ENCODE measurements at regions not wholly inside any gene's neighbourhood (a gene's known extent, or its start where the extent isn't known, plus 50 kb on each side); places are given as distances from the start of the nearest gene placed in this dataset.
"Not testable (repeated sequence)": the region's sequence is repeated elsewhere in the genome, so short reads cannot be mapped to it uniquely, and the experiment has no call there.

DNA sequence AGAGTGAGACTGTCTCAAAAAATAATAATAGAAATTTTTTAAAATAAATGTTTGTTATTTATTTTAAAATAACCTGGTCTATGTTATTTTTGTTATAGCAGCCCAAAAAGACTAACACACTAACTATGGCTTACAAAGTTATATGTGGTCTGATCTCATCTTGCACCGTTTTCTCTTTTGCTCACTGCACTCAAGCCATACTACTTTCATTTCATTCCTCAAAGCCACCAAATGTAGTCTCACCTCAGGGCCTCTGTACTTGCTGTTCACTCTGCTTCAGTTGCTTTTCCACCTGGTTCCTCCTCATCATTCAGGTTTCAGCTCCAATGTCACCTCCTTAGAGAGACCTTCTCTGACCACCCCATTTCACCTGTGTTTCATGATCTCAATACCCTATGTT lies 55.2 kb upstream of the MDM1 start:
- no peak for DNase-seq

DNA sequence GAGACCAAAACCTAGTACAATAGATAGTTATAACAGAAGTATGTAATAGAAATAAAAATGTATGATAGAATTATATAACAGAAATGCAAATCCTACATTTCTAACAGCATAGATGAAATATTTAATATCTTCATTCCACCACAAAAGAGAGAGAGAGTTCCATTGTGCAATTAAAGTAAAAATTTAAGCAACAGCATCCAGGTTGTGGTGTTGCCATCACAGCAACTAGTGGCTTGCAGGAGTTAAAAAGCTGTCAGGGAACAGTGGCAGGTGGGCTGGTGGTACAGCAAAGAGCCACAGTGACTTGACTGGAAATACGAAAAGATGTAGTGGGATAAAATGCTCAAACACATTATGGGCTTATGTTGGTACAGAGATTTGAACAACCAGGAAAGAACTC lies 57.1 kb upstream of the MDM1 start:
- no peak for DNase-seq

DNA sequence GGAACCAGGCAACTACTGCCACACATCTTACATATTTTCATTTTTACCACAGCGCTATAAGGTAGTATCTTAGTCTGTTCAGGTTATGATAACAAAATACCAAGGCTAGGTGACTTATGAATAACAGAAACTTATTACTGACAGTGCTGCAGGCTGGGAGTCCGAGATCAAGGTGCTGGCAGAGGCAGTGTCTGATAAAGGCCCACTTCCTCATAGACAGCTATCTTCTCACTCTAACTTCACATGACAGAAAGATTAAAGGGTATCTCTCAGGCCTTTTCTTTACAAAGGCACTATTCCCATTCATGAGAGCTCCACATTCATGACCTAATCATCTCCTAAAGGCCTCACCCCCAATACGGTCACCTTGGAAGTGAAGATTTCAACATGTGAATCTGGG lies 59.8 kb upstream of the MDM1 start:
- DNase-seq: no peak

DNA sequence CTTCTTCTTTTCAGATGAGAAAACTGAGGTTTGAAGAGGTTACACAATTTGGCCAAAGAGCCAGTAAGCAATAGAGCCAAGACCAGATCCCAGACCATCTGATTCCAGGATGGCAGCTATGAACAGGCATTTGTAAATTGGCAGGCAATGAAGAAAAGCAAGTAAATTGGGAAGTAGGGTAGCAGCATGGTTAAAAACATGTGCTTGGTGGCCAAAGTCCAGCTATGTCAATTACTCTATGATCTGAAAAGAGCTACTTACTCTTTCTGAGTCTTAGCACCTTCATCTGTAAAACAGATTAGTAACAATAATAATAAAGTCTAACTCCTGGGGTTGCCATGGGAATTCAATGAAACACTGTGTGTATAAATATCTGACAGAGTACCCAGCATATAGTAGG lies 60.2 kb upstream of the MDM1 start:
- DNase-seq: no peak

DNA sequence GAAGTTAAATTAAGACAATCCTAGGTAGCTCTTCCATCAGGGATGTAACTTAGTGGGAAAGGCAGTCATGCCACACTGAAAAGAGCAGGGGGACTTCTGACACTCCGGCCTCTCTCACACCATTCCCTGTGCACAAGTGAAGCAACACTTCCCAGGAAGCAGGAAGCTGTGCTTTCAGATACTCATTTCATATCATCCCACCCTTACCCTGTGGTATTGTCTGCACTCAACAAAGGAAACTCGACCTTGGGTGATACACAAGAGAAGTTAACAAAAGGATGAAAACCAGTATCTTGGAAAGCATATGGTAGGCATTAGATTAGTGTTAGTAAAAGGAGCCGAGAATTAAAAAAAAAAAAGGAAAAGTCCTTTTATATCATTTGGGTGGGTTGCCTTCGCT lies 61.3 kb upstream of the MDM1 start:
- no peak for DNase-seq

- no peak for DNase-seq
These were observed 65.5 kb upstream of the MDM1 start for GRCh38 chr12:68397566-68398158.

GRCh38 chr12:68398689-68399088 lies 66.5 kb upstream of the MDM1 start:
- not testable (repeated sequence) for DNase-seq

GRCh38 chr12:68400226-68400829 lies 68.2 kb upstream of the MDM1 start:
- no peak for DNase-seq

DNA sequence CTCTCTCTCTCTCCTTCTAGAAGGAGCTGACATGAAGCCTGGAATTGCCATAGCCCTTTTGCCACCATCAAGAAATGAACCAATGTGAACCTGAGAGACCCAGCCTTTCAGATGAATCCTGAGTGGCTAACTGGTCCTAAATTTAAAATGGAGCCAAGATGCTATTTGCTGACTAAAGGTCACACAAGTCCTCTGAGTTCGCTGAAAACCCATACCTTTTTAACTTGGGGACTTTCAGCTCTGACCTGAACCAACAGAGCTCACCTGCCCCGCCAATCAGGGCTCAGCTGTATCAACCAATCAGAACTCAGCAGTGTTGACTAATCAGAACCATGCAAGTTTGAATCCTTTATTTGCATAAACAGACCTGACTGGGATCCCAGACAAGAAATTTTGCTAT lies 70.3 kb upstream of the MDM1 start:
- no peak for DNase-seq

GRCh38 chr12:68403296-68403695 lies 71.1 kb upstream of the MDM1 start:
- DNase-seq: no peak

- no peak for DNase-seq
These were observed 71.5 kb upstream of the MDM1 start for GRCh38 chr12:68403711-68404110.

- no peak for DNase-seq
These were observed 73.2 kb upstream of the MDM1 start for GRCh38 chr12:68405343-68405781.

GRCh38 chr12:68406134-68406576 lies 74.0 kb upstream of the MDM1 start:
- peak in 47 of 51 donors; percentile 1 to 83 (median 46) for DNase-seq

- DNase-seq: no peak
These were observed 74.7 kb upstream of the MDM1 start for GRCh38 chr12:68406911-68407310.

- DNase-seq: no peak
These were observed 78.0 kb upstream of the MDM1 start for GRCh38 chr12:68410018-68410660.

GRCh38 chr12:68411371-68411770 lies 79.2 kb upstream of the MDM1 start:
- no peak for DNase-seq

GRCh38 chr12:68414988-68415387 lies 82.8 kb upstream of the MDM1 start:
- no peak for DNase-seq

- no peak for DNase-seq
These were observed 84.2 kb upstream of the MDM1 start for GRCh38 chr12:68416350-68416749.

DNA sequence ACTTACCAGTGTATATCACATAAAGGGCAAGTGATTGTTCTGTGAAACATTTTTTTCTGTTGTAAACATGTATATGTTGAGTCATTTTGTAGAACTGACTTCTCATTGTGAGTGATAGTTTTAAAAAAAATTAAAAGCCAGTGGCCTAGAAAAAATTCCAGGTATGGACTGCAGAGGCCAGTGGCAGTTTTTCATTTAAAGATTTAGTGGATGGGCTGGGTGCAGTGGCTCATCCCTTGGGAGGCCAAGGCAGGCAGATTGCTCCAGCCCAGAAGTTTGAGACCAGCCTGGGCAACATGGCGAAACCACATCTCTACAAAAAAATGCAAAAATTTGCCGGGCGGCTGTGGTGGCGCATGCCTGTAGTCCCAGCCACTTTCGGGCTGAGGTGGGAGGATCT lies 84.7 kb upstream of the MDM1 start:
- DNase-seq: no peak

- DNase-seq: no peak
These were observed 85.9 kb upstream of the MDM1 start for GRCh38 chr12:68418137-68418460.

GRCh38 chr12:68420225-68421010 lies 88.3 kb upstream of the MDM1 start:
- DNase-seq: peak in 14 of 51 donors; percentile 1 to 47 (median 12)

- DNase-seq: no peak
These were observed 90.0 kb upstream of the MDM1 start for GRCh38 chr12:68422159-68422558.
